ENCODE measurements at regions not wholly inside any gene's neighbourhood (a gene's known extent, or its start where the extent isn't known, plus 50 kb on each side); places are given as distances from the start of the nearest gene placed in this dataset.
A peak's percentile ranks its signal among the peaks of the same experiment; 100 is the strongest.
"Not testable (repeated sequence)": the region's sequence is repeated elsewhere in the genome, so short reads cannot be mapped to it uniquely, and the experiment has no call there.

DNA sequence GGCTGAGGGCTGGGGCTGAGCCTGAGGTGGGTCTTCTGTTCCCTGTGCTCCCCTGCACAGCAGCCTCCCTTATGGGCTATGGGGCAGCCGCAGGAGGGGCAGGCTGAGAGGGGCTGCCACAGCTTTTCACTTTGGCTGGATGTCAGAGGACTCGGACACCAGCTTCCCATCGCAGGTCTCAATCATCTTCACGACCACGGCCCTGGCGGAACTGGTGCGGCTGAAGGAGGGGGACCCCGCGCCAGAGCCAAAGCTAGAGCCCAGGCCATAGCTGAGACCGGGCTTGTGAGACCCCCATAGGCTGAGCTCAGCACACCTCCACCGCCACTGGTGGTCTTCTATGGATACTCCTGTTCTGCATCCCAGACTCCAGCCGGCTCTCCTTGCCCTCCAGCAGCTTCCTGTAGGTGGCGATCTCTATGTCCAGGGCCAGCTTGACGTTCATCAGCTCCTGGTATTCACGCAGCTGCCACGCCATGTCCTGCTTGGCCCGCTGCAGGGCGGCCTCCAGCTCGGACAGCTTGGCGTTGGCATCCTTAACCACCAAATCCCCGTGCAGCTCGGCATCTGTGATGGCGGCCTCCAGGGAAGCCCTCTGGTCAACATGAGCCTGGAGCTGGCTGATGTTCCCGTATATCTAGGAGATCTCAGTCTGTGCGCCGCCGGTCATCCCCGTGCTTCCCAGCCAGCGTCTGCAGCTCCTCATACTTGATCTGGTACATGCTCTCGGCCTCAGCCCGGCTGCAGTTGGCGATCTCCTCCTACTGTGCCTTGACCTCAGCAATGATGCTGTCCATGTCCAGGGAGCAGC is 181.7 kb upstream of the SYNPR start:
- no peak for DNase-seq (ENCODE audit: low spot score)

GRCh38 chr3:63097396-63097795 is 180.7 kb upstream of the SYNPR start:
- no peak for DNase-seq (ENCODE audit: low spot score)

DNA sequence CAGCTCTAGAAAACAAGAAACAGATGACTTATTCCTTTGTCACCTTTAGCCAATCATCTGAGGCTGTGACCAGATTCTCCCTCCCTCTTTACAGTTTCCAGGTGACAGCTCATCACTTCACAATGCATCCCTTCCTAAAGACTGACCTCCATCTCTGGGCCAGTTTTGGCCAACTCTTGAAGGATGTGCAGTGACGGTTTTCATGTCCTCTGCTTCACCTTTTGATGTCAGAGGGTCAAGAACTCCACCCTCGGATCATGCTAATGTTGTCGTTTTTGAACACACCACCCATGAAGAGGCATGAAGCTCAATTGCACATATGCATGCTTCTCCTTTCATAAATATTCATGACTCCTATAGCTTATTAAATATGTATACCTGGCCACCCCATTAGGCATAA is 161.2 kb upstream of the SYNPR start:
- DNase-seq (ENCODE audit: low spot score) = no peak

DNA sequence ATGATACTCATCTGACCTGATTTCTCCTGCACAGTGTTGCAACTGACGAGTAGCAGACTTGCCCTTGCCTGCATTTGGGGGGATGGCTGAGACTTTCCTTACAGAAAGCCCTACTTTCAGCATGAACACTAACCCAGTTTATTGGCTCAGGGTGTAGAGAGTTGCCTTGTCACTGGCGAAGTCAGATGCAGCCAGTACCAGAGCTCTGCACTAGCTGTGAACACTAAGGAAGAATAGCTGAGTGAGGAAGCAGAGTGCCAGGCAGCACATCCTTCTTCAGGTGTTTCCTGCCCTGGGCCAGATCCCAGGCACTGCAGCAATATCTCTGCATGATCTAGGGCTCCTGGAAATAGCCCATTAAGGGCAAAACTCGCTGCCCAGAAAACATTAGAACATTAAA is 154.0 kb upstream of the SYNPR start:
- peak; percentile 49 for DNase-seq (ENCODE audit: low spot score)

DNA sequence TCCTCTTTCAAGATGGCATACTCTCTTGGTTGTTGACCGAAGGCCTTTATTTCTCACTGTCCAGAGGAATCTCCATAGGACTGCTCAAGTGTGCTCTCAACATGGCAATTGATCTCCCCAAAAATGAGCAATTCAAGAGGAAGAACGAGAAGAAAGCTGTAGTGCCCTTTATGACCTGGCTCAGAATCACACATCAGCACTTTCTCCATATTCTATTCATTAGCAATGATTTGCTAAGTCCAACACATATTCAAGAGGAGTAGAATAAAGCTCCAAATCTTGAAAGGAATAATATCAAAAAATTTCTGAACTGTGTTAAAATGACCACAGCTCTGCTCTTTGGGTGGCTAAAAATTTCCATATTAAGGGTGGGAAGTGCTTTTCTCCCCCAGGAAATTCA is 151.6 kb upstream of the SYNPR start:
- no peak for DNase-seq (ENCODE audit: low spot score)

- no peak for DNase-seq (ENCODE audit: low spot score)
Observed at GRCh38 chr3:63128380-63128779, 149.7 kb upstream of the SYNPR start.

GRCh38 chr3:63130625-63131024 is 147.5 kb upstream of the SYNPR start:
- no peak for DNase-seq (ENCODE audit: low spot score)

DNA sequence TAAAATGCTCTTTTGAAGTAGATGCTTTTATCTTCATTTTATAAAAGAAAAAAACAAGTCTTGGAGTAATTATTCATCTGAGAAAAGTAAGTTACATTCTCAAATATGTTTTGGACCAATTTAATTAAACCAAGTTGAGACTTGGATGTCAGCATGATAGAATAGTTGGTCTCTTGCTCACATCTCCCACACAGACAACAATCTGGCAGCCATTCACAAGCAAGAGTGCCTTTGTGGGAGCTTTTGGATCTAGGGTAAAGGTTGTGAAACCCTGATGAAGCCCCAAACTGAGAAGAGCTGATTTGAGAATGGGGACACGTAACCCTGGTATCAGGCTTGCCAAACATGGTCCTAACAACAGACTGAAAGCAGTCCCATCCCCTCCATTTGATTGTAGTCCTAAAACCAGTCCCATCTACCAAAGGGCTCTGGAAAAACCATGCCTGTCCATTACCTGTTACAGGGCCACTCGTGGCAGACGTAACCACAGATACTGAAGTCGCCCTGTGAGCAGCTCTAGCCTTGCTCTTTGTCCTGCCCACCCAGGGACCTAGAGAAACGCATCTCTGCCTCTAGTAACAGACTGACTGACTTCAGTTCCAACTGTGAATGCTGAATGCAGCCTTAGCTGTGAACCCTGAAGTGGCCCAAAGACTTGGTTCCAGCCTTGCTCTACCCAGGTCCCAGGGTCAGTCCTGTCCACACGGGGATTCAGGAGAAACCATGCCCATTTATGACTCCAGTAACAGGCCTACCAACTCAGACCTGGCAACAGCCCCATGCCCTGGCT is 145.5 kb upstream of the SYNPR start:
- no peak for DNase-seq (ENCODE audit: low spot score)

DNA sequence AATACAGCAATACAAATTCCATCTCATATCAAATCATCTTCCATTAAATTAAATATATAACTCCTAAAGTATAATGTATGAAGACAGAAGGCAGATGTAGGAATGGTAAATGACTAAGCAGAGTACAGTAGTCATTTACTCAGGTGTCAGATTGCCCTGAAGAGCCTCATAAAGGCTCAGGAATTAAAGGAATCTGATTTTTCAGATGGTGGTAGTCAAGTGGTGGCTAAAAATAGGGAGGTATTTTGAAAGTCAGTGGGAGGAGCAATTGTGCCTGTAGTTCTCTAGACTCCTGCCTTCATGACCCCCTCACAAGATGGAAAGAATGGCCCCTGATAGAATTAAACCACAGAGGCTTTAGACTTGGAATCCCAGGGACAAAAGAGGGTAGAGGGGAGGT is 142.7 kb upstream of the SYNPR start:
- DNase-seq (ENCODE audit: low spot score) = no peak

GRCh38 chr3:63136249-63136648 is 141.9 kb upstream of the SYNPR start:
- not testable (repeated sequence) for DNase-seq (ENCODE audit: low spot score)

DNA sequence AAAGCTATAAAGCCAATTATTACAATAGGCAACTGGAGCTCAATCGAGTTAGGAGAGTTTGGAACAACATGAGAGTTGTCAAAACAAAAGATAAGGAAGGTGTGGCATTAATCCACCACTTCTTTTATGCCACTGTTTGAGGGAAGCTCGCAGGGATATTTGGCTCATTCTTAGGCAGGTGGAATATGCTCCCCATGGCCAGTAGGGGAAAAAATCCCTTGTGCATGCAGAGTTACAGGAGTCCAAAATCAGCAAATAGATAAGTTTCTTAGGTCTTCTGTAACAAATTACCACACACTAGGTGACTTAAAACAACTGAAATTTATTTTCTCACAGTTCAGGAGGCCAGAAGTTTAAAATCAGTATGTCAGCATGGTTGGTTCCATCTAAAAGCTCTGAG is 135.4 kb upstream of the SYNPR start:
- no peak for DNase-seq (ENCODE audit: low spot score)

DNA sequence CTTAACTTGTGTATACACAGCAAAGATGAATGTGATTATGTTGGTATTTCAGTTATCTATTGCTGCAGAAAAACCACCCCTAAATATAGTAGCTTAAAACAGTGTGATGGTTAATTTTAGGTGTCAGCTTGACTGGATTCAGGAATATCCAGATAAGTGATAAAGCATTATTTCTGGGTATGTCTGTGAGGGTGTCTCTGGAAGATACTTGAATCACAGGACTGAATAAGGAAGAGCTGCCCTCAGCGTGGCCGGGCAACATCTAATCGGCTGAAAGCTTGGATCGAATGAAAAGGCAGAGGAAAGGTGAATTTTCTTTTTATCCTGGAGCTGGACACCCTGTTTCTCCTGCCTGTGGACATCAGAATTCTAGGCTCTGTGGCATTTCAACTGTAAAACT is 132.0 kb upstream of the SYNPR start:
- DNase-seq (ENCODE audit: low spot score) = no peak

GRCh38 chr3:63150880-63151279 is 127.2 kb upstream of the SYNPR start:
- DNase-seq (ENCODE audit: low spot score) = no peak

DNA sequence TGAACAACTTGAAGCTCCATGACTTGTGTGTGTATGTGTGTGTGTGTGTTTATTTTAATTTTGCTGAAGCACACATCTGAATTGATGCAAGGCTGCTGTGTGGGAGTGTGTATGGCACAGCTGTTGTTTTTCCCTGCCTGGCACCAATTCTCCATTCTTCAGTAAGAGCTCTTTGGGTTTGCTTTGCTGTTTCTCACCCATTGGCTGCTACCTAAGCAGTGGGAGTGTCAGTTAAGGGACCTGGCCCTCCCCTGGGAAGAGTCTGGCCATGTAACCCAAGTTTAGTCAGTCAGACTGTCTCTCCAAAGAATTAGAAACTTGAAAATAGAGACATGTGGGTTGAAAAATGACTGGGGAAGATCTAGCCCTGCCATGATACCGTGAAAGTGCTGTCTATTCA is 126.2 kb upstream of the SYNPR start:
- DNase-seq (ENCODE audit: low spot score) = no peak

DNA sequence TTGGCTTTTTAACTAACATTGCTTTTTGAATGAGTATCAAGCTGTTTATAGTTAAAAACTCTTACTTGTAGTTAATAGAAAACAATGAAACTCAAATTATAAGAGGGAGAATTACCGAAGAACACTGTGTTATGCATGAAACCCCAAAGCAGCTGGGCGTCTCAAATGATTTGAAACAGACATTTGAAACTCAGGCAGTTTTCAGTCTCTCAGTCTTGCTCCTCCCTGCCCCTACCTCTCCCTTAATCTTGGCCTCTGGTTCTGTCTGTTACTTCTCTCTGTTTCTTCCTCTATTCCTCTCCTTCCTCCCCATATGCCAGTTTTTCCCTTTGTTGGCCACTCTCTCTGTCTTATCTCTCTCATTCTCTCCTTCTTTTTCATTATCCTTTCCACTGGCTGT is 118.3 kb upstream of the SYNPR start:
- DNase-seq (ENCODE audit: low spot score) = no peak

- no peak for DNase-seq (ENCODE audit: low spot score)
Observed at GRCh38 chr3:63167113-63167512, 111.0 kb upstream of the SYNPR start.

DNA sequence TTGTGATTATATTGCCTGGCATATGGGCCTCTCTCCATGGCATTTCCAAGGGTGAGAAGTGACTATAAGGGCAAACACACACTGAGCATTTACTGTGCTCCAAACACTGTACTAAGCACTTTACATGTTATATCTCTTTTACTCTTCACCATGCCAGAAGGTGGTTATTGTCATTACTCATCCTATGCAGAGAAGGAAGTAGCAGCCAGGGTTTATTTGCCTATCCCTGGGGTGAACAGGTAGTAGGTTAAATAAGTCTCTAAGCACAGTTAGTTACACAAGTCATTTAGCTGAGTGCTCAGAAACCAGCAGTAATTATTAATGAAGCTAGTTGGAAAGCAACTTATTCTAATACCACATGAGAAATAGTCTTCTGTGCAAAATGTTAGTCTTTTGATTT is 109.9 kb upstream of the SYNPR start:
- no peak for DNase-seq (ENCODE audit: low spot score)

DNA sequence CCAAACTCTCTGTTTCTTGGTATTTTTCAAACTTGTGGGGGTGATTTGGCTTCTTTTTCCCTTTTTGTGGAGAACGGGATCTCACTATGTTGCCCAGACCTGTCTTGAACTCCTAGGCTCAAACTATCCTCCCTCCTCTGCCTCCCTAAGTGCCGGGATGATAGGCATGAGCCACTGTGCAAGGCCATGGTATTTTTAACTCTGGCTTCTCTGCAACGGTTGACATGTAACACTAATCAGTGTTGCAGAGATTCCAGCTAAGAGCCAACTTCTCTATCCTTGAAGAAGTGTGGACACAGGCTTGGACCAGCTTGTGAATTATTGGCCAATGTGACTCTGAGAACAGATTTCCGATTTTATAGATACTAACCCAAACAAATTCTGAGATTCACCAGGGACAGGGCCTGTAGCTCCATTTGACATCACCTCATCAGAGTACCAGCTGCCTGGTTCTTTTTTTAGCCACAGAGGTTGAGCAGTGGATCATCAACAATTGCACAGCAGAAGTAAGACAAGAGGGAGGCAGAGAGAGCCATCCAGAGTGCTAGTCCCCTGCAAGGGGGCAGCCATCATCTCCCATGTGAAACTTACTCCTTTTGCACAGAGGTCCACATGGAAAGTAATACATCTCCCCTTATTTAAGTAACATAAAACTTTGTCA is 98.1 kb upstream of the SYNPR start:
- DNase-seq (ENCODE audit: low spot score) = no peak

DNA sequence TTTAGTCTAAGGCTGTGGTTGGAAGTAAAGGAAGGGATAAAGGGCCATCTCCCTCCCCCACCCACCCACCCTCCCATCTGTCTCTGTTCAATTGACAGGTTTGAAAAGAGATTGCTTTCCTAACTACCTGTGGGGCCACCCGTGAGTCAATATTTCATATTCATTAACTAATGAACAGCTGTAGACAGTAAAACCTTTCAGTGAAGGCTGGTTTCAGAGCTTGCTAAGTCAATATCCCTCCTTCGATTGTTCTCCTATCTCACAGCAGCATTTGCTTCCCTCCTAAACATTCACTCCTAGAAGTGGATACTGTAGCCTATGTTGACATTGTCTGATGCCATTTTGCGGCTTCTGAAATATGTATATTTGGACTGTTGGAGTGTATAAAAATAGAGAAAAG is 85.9 kb upstream of the SYNPR start:
- no peak for DNase-seq (ENCODE audit: low spot score)

DNA sequence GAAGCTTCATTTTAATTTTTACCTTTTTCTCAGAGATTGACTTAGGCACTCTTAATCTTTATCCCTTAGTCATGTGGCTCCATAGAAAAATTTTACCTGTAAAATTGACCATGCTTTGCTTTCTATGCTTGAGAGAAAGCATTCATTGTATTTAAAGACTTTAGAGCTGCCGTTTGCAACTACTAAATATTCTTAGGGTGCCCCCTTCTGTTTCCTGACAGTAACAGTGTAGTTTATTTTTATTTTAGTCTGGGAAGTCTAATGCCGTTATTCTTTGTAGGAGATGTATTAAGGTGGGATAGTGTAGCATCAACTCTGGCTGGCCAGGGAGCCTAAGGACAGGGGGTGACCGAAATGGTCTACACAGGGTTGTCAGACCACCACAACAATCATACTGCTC is 84.5 kb upstream of the SYNPR start:
- DNase-seq (ENCODE audit: low spot score) = peak; percentile 60

DNA sequence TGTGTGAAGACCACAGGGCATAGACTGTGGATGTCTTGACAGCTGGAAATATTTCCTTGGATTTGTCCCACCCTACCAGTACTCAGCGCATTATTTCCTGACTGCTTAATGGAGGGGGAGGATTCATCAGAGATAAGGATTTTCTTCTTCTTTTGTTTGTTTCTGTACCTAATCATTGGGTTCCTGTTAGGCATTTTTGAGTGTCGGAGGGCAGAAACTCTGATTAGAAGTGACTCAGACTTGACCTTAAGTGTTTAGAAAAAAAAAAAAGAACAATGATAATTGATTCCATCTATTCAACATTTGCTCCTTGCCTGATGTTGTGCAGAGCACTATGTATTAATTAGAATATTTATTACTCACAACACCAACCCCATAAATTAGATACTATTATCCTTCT is 78.5 kb upstream of the SYNPR start:
- peak; percentile 79 for DNase-seq (ENCODE audit: low spot score)

DNA sequence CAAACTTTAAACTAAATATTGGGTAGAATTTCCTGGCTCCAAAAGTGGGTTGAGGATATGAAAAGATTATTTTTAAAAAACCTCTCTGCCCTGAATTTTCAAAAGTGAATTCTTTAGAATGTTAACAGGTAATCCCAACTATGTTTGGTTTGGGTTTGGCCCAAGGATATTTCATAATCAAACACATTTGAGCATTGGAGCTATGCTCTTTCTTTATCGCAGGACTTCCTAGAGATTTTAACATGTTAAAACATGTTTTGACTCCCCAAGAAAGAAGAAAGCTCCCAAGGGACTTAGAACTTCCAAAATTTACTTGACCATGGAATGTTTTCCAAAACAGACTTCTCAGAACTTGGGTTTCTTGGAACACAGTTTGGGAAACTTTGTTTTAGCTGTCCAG is 75.6 kb upstream of the SYNPR start:
- no peak for DNase-seq (ENCODE audit: low spot score)

All from SK-N-DZ (cell line).